ENCODE measurements at regions not wholly inside any gene's neighbourhood (a gene's known extent, or its start where the extent isn't known, plus 50 kb on each side); places are given as distances from the start of the nearest gene placed in this dataset.

DNA sequence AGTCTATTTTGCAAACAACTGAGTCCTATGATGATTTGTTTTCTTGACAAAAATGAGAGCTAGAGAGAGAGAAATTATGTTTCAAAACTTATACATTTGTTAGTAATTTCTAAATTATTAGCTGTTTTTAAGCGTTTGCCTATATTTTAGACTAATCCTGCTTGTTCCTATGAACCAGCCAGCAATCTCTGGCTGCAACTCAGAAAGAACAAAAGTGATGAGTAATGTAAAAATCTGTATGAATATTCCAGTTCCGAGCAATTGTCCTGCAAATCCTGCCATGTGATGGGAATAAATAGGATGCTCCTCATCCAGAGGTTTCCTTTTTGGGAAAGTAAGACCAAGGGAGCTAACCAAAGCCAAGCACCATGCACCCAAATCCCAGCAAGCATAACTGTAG is 228.3 kb upstream of the GBE1 start:
- TF ChIP-seq, protein P1, sequence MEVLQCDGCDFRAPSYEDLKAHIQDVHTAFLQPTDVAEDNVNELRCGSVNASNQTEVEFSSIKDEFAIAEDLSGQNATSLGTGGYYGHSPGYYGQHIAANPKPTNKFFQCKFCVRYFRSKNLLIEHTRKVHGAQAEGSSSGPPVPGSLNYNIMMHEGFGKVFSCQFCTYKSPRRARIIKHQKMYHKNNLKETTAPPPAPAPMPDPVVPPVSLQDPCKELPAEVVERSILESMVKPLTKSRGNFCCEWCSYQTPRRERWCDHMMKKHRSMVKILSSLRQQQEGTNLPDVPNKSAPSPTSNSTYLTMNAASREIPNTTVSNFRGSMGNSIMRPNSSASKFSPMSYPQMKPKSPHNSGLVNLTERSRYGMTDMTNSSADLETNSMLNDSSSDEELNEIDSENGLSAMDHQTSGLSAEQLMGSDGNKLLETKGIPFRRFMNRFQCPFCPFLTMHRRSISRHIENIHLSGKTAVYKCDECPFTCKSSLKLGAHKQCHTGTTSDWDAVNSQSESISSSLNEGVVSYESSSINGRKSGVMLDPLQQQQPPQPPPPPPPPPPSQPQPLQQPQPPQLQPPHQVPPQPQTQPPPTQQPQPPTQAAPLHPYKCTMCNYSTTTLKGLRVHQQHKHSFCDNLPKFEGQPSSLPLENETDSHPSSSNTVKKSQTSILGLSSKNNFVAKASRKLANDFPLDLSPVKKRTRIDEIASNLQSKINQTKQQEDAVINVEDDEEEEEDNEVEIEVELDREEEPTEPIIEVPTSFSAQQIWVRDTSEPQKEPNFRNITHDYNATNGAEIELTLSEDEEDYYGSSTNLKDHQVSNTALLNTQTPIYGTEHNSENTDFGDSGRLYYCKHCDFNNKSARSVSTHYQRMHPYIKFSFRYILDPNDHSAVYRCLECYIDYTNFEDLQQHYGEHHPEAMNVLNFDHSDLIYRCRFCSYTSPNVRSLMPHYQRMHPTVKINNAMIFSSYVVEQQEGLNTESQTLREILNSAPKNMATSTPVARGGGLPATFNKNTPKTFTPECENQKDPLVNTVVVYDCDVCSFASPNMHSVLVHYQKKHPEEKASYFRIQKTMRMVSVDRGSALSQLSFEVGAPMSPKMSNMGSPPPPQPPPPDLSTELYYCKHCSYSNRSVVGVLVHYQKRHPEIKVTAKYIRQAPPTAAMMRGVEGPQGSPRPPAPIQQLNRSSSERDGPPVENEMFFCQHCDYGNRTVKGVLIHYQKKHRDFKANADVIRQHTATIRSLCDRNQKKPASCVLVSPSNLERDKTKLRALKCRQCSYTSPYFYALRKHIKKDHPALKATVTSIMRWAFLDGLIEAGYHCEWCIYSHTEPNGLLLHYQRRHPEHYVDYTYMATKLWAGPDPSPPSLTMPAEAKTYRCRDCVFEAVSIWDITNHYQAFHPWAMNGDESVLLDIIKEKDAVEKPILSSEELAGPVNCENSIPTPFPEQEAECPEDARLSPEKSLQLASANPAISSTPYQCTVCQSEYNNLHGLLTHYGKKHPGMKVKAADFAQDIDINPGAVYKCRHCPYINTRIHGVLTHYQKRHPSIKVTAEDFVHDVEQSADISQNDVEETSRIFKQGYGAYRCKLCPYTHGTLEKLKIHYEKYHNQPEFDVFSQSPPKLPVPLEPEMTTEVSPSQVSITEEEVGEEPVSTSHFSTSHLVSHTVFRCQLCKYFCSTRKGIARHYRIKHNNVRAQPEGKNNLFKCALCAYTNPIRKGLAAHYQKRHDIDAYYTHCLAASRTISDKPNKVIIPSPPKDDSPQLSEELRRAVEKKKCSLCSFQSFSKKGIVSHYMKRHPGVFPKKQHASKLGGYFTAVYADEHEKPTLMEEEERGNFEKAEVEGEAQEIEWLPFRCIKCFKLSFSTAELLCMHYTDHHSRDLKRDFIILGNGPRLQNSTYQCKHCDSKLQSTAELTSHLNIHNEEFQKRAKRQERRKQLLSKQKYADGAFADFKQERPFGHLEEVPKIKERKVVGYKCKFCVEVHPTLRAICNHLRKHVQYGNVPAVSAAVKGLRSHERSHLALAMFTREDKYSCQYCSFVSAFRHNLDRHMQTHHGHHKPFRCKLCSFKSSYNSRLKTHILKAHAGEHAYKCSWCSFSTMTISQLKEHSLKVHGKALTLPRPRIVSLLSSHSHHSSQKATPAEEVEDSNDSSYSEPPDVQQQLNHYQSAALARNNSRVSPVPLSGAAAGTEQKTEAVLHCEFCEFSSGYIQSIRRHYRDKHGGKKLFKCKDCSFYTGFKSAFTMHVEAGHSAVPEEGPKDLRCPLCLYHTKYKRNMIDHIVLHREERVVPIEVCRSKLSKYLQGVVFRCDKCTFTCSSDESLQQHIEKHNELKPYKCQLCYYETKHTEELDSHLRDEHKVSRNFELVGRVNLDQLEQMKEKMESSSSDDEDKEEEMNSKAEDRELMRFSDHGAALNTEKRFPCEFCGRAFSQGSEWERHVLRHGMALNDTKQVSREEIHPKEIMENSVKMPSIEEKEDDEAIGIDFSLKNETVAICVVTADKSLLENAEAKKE (CRISPR knock-in tag; IDR thresholded peaks at IDR 0.05), result no peak
- TF ChIP-seq POLR2AphosphoS5 (IDR thresholded peaks at IDR 0.05; ENCODE audit: low read depth) (no peak), ZNF331 (CRISPR knock-in tag; IDR thresholded peaks at IDR 0.05; ENCODE audit: low read depth) (no peak), CREB1 (CRISPR knock-in tag; IDR thresholded peaks at IDR 0.05; ENCODE audit: low read depth) (no peak), ZNF114 (CRISPR knock-in tag; IDR thresholded peaks at IDR 0.05) (no peak), STAT1 (IDR thresholded peaks at IDR 0.05; ENCODE audit: unreplicated experiment) (no peak), EZH2phosphoT487 (IDR thresholded peaks at IDR 0.05; ENCODE audit: unreplicated experiment) (no peak), EZH2 (IDR thresholded peaks at IDR 0.05; ENCODE audit: low read depth, unreplicated experiment) (no peak), JUNB (IDR thresholded peaks at IDR 0.05; ENCODE audit: unreplicated experiment) (no peak), NANOG (IDR thresholded peaks at IDR 0.05; ENCODE audit: borderline replicate concordance) (no peak)
- TF ChIP-seq, protein P2, sequence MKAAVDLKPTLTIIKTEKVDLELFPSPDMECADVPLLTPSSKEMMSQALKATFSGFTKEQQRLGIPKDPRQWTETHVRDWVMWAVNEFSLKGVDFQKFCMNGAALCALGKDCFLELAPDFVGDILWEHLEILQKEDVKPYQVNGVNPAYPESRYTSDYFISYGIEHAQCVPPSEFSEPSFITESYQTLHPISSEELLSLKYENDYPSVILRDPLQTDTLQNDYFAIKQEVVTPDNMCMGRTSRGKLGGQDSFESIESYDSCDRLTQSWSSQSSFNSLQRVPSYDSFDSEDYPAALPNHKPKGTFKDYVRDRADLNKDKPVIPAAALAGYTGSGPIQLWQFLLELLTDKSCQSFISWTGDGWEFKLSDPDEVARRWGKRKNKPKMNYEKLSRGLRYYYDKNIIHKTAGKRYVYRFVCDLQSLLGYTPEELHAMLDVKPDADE (IDR thresholded peaks at IDR 0.05), result no peak
- TF ChIP-seq, protein P3, sequence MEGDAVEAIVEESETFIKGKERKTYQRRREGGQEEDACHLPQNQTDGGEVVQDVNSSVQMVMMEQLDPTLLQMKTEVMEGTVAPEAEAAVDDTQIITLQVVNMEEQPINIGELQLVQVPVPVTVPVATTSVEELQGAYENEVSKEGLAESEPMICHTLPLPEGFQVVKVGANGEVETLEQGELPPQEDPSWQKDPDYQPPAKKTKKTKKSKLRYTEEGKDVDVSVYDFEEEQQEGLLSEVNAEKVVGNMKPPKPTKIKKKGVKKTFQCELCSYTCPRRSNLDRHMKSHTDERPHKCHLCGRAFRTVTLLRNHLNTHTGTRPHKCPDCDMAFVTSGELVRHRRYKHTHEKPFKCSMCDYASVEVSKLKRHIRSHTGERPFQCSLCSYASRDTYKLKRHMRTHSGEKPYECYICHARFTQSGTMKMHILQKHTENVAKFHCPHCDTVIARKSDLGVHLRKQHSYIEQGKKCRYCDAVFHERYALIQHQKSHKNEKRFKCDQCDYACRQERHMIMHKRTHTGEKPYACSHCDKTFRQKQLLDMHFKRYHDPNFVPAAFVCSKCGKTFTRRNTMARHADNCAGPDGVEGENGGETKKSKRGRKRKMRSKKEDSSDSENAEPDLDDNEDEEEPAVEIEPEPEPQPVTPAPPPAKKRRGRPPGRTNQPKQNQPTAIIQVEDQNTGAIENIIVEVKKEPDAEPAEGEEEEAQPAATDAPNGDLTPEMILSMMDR (conservative IDR thresholded peaks at IDR 0.05; ENCODE audit: low read depth in 2 of 2), result no peak
- TF ChIP-seq, protein P4, sequence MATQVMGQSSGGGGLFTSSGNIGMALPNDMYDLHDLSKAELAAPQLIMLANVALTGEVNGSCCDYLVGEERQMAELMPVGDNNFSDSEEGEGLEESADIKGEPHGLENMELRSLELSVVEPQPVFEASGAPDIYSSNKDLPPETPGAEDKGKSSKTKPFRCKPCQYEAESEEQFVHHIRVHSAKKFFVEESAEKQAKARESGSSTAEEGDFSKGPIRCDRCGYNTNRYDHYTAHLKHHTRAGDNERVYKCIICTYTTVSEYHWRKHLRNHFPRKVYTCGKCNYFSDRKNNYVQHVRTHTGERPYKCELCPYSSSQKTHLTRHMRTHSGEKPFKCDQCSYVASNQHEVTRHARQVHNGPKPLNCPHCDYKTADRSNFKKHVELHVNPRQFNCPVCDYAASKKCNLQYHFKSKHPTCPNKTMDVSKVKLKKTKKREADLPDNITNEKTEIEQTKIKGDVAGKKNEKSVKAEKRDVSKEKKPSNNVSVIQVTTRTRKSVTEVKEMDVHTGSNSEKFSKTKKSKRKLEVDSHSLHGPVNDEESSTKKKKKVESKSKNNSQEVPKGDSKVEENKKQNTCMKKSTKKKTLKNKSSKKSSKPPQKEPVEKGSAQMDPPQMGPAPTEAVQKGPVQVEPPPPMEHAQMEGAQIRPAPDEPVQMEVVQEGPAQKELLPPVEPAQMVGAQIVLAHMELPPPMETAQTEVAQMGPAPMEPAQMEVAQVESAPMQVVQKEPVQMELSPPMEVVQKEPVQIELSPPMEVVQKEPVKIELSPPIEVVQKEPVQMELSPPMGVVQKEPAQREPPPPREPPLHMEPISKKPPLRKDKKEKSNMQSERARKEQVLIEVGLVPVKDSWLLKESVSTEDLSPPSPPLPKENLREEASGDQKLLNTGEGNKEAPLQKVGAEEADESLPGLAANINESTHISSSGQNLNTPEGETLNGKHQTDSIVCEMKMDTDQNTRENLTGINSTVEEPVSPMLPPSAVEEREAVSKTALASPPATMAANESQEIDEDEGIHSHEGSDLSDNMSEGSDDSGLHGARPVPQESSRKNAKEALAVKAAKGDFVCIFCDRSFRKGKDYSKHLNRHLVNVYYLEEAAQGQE (IDR thresholded peaks at IDR 0.05; ENCODE audit: unreplicated experiment), result no peak
- H3K36me3 ChIP-seq (ENCODE audit: insufficient read depth), result no peaks in the 10 kb centered on the region
- H3K4me2 ChIP-seq, result no peak overlapping the region
- ATAC-seq, result no peak
- Mint-ChIP-seq H3K27me3 (ENCODE audit: insufficient read depth, low read depth, poor library complexity) (peaks cover 1% of the 10 kb centered on the region), H3K36me3 (ENCODE audit: low read depth) (peaks cover 12% of the 10 kb centered on the region), H3K4me3 (no peak overlapping the region), H3K9me3 (peaks cover 11% of the 10 kb centered on the region; the same call in 2 of the 3 replicates), H3K27ac (no peak overlapping the region), H3K4me1 (peaks cover 21% of the 10 kb centered on the region)
- H2AFZ ChIP-seq, result no peak overlapping the region
- H4K20me1 ChIP-seq (replicated peaks; ENCODE audit: insufficient read depth), result no peaks in the 10 kb centered on the region
- H3K4me3 ChIP-seq, result no peak overlapping the region
- no peaks in the 10 kb centered on the region for H3K27me3 ChIP-seq (ENCODE audit: insufficient read depth)
- DNase-seq (ENCODE audit: low spot score), result no peak
- no peak overlapping the region for H3K27ac ChIP-seq (ENCODE audit: low read depth)
- H3K79me2 ChIP-seq (replicated peaks; ENCODE audit: insufficient read depth), result no peaks in the 10 kb centered on the region
- H3K9me2 ChIP-seq (ENCODE audit: insufficient read depth), result peaks cover 10% of the 10 kb centered on the region; the same call in 1 of the 2 replicates
- peaks cover 26% of the 10 kb centered on the region for H3K4me1 ChIP-seq (ENCODE audit: insufficient read depth)
- H3F3A ChIP-seq (replicated peaks; ENCODE audit: low read depth), result no peaks in the 10 kb centered on the region
